GM19324 (cell line): ENCODE measurements at regions not wholly inside any gene's neighbourhood (a gene's known extent, or its start where the extent isn't known, plus 50 kb on each side); places are given as distances from the start of the nearest gene placed in this dataset.

Experiments
- ATAC-seq: cut with Tn5 transposase; IDR thresholded peaks from one replicate; pipeline ENCODE4 v1.9.1; 2021; ENCODE audit warnings: mild to moderate bottlenecking, moderate library complexity; ENCODE audit not compliant: unreplicated experiment, low FRiP score

DNA sequence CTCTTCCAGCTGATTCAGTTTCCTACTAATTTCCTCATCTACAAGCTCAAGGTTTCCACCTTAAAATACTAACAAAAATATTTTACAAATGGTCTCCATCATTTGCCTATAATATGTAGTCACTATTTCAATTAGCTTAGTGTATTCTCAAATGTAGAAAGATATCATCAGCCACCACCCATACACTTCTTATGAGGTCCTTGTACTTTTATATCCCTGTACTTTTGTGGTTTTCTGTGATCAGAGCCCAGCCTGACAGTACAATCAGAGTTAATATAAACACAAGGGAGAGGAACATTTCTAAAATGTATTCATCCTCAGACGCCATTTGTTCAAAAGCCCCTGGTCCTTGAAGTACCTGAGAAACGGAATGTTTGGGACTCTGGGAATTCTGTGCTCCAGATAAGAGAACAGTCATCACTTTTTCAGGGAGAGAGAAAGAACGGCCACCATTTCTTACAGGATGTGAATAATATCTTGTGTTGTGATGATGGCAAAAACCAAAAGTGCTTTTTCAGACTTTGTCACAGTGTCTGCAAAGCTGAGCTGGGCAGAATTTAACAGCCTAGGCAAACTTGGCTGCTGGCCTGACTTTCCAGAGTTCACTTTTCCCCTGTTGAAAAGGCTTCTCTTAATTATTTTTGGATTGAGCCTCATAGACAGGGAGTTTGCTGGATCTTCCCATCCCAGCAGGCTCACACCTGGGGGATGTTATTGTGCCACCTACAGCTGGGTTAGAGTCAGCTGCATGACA lies 361.7 kb upstream of the ACVR2A start:
- no peak for ATAC-seq

- ATAC-seq, result no peak
Measured at GRCh38 chr2:147482111-147482895, 362.5 kb upstream of the ACVR2A start.

DNA sequence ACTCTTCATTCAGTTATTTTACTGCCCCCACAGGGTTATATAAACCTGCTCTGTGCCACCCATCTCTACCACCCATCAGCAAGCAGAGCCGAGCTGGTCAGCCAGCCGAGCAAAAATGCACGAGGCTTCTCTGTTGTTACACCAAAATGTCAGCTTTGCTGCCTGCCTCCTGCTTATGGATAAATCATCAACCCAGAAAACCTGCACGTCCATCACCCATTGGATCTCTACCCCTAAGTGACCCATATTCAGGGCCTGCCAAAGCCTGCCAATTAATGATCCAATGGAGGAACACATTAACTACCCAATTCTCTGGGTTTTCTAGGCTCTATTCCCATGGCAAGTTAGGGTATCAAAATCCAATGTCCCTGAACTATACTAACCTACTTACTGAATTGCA lies 365.5 kb upstream of the ACVR2A start:
- ATAC-seq, result no peak

DNA sequence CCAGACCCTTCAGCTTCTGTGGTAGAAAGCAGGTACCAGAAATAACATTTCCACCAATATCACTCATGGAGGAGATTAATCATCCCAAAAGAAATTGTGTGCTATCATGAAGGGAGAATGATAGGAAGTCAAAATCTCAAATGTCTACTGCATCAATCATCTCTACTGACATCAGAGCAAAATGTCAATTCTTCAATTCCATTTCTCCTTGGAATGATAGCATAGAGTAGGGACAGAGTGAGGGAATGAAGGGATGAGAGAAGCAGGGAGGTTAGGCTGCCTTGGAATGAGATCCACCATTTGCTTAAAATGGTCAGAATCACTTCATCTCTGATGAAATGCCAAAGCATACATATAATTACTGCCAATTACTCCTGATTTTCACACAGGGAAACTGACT lies 371.8 kb upstream of the ACVR2A start:
- ATAC-seq, result no peak

- ATAC-seq, result no peak
Measured at GRCh38 chr2:147471126-147471525, 373.7 kb upstream of the ACVR2A start.

DNA sequence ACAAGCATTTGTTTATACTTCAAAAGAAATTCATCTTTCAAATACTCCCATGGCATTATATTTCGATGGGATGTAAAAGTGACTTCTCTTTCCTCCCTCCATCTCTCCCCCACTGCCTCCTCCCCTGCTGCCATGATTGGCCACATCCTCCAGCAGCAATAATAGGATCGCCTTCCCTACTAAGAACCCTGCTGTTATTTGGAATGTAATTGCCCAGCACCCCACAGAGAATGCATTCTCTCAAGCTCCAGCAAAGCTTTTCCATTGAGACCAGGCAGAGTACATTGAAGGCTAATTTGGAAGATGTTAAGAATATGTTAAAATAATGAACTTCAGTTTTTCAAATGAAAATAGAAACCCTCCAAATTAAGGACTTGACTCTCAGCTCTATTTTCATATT lies 375.4 kb upstream of the ACVR2A start:
- no peak for ATAC-seq

DNA sequence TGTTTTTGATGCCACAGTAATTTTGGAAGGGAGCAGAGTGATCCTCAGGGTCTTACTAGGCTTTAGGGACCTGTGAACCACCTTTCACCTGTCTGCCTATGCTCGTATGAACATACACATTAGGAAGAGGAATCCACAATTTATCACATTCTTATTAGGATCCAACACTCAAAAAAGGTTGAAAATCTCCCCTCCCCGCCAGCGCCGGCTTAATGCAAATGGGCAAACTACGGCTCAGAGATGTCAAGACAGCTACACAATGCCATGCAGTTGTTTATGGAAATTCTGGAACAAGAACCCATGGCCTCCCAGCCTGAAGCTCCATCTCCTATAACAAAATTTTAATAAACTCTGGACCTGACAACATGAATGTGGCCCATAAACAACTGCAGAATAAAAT lies 375.9 kb upstream of the ACVR2A start:
- no peak for ATAC-seq

GRCh38 chr2:147468349-147468748 lies 376.5 kb upstream of the ACVR2A start:
- no peak for ATAC-seq

DNA sequence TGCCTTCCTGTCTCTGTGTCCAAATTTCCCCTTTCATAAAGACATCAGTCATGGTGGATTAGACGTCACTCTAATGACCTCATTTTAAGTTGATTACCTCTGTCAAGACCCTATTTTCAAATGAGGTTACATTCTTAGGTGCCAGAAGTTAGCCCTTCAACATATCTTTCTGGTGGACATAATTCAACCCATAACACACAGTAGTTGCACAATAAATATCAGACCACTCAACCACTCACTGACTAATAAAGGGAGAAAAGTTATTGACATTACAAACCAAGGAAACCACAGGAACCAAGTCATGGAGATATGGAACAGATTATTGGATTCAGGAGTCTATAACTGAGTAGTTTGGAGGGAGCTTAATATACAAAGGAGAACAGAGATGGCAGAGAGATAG lies 377.4 kb upstream of the ACVR2A start:
- no peak for ATAC-seq

DNA sequence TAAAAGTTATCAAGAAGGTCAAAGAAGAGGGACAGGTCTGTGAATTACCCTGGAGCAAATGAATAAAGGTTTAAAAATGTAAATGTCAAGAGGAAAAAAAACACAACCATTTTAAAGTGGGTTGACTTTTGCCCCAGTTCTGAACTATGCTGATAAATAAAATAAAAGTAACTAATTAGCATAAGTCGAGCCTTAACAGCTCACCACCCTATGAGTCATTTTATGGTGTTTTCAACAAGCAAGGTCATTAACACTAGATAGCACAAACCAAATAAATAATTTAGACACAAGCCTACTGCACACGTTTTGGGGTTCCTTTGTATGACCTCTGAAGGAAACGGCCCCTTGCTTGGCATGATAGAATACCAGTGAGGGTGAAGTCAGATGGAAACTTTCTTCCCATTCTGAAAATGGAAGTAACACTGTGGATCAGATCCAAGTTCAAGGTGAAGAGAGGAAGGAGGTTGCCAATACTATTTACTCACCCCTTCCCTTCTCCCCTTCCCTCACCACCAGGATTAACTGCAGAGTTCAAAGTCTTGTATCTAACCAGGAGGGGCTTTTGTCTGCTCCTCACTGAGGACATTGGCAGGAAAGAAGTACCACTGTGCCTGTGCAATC lies 380.0 kb upstream of the ACVR2A start:
- no peak for ATAC-seq

DNA sequence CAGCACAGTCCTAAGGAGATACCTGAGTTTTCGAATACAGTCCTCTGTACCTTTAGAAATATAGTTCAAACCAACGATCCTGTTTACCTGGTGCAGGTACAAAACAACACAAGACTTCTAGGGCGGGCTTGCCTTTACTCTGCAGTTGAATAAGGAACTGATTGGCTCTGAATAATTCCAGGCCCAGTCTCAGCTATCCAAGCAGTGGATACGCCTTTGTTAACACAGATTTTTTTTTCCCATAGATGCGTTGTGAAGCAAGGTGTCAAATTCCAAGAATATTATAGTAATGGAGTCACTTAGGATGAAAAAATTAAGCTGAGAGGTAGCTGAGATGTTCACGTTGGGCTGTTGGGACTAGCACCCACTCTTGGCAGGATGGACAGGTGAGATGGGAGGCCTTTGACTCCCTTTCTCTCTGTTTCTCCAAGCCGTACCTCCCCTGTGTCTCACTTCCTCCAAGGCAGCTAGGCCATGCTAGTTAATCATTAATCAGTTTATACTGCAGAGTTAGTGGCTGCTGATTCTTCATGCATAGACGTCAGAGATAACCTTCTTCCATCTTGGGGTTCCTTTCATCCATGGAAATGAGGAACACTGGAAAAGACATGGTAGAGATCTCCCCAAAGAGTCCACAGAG lies 380.8 kb upstream of the ACVR2A start:
- ATAC-seq, result peak; percentile 94

DNA sequence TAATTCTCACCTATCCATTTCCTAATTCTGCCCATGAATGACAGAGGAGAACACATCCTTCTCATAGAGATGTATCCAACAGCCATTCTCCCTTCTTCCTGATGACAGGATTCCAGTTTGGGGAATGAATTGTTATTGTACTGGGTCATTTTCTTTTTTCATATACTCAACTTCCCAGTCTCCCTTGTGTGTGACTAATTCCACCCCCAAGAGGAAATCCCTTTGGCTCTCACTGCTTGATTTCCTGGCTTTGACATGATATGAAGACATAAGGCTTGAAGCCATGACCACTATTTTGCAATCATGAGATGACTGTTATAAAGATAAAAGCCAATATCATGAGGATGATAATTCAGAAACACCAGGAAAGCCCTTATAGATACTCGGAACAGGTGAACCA lies 384.7 kb upstream of the ACVR2A start:
- no peak for ATAC-seq

- no peak for ATAC-seq
Measured at GRCh38 chr2:147456779-147457178, 388.1 kb upstream of the ACVR2A start.

DNA sequence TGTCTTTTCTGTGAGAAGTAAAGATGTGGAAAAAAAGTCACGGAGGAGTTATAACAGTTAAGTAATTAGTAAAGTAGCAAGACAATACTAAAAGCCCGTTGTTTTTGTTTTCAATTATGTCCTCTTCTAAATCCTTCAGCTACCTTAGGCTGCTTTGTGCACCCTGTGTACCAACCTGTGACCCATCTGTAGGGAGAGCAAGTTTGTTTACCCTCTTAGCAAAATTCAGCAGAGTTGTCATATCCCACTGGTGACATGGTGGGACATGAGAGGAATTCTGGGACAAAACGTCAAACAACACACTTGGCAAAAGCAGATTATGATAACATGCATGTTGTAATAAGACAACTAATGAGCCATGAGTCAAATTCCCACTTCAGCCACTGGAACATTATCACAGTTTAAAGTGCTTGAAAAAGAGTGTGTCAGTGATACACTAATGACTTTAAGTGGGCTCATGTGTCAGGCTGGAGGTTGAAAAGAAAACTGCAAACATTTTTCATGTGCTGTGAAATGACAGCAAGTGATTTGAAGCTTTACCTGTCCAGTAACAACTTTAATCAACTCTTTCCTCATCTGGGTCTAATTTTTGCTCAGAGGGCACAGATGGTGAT lies 392.8 kb upstream of the ACVR2A start:
- no peak for ATAC-seq

- ATAC-seq, result no peak
Measured at GRCh38 chr2:147450661-147451510, 393.9 kb upstream of the ACVR2A start.

- ATAC-seq, result no peak
Measured at GRCh38 chr2:147449323-147449991, 395.4 kb upstream of the ACVR2A start.

DNA sequence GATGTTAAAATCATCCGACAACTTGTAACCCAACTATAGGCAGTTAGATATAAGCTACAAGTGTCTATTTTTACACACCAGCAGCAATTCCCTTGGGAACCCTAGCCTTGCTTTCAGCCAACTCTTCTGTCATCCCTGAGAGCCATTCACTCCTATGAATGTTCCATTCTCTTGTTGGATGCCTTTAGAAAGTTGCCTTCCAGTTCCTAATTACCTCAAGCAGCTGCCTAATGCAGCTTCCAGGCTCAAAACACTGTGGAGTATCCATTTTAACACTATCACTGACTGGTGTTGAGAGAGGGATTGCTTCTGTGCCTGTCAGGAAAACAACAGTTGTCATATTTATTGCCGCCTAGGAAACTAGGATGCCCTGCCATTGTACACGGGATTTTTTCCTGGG lies 402.0 kb upstream of the ACVR2A start:
- no peak for ATAC-seq

DNA sequence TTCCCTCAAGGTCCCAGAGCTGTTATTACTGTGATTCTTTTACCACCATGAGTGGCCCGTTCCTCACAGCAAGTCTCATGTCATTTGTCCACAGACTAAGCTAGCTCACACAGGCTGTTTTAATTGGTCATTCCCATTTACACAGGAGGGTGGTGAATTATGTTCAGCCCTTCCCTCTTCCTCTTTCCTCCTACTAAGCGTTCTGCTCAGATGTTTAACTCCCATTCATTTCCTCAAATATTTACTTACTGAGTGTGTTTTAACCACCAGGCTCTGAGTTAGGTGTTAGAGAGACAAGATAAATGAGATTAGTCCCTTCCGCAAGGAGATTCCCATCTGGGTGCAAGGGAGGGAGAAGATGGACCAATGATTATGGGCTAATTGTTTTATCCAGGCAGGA lies 403.6 kb upstream of the ACVR2A start:
- ATAC-seq, result no peak

GRCh38 chr2:147440734-147441133 lies 404.1 kb upstream of the ACVR2A start:
- no peak for ATAC-seq
